Muscle of back (tissue), 3 donors: ENCODE measurements at regions not wholly inside any gene's neighbourhood (a gene's known extent, or its start where the extent isn't known, plus 50 kb on each side); places are given as distances from the start of the nearest gene placed in this dataset.
"Not testable (repeated sequence)": the region's sequence is repeated elsewhere in the genome, so short reads cannot be mapped to it uniquely, and the experiment has no call there.

ENCODE experiments used
- DNase-seq, 3 donors: peaks; one replicate each; pipeline versions ENCODE4 v3.0.0 to v3.0.0-alpha.2; 2013

DNA sequence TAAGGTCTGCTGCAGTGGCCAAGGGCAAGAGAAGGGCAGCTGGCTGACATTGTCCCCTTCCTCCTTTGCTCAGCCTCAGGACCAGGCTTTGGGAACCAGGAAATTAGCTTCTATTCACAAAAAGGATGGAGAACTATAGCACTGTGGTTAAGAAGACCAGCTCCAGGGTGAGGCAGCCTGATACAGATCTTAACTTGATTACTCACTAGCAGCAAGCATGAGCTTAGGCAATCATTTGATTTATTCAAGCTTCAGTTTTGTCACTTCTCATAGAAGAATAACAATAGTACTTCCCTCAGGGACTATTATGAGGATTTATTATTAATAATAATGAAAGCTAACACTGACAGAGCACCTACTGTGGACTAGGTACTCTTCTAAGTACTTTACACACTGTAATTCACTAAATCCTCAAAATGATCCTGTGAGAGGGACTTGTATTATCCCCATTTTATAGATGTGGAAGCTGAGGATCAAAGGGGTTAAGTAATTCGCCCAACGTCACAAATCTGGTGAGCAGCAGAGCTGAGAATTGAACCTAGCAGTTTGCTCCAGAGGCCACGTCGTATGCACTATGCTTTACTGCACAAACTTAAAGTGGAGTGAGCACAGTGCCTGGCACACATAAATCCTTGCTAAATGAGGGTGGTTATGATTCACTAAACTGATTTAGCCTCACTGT, 130.4 kb upstream of the PAK3 start:
- DNase-seq: no peak

DNA sequence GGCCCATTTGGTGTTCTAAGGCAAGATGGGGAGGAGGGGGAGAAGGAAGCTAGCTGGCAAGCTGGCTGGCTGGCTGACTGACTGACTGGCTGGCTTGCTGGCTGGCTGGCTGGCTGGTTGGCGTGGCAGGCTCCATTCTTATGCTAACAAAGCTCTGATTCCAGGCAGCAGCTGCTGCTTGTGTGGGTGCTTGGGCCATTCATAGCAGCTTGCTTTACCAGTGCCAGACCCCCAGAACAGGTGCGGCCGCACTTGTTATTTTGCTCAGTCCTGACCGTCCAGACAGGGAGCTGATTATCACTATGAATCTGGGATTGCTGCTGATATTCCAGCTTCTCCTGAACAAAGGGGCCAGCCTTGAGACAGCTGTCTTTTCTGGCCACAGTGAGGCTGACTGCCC, 131.2 kb upstream of the PAK3 start:
- DNase-seq: peak in 2 of 3 donors; percentile 33 to 51

DNA sequence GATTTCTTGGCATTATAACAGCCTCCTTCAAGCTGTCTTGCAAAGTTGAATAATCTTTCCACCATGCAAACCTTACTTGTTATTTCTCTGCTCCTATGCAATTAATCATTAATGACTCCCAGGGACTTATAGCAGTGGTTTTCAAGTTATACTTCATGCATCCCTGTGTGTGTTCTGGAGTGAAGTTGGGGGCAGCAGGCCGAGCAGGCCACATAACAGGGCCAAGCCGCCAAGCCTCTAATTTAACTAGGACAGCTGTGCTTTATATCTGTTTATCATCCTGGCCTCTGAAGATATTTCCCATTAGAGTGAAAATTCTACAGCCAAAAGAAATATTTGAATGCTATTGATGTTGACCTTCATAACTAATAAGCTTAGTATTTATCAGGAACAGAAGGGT, 133.5 kb upstream of the PAK3 start:
- peak in 2 of 3 donors; percentile 8 to 24 for DNase-seq

DNA sequence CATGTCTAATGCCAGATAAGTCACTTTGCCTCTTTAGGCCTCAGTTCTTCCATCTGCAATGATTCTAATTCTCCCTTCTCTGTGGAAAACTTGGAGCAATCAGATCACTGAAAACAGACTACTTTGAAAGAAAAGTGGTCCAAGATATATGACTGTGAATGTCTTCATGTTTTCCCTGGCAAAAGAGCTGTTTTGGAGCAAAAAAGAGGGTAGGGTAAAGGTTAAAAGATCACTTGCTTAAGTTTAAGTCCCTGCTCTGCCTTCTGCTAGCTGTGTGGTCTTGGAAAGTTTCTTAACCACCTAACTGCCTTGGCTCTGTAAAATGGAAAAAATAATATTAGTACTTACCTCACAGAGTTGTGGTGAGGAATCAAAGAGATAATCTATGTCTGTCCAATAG, 140.3 kb upstream of the PAK3 start:
- peak in 2 of 3 donors; percentile 24 to 39 for DNase-seq

DNA sequence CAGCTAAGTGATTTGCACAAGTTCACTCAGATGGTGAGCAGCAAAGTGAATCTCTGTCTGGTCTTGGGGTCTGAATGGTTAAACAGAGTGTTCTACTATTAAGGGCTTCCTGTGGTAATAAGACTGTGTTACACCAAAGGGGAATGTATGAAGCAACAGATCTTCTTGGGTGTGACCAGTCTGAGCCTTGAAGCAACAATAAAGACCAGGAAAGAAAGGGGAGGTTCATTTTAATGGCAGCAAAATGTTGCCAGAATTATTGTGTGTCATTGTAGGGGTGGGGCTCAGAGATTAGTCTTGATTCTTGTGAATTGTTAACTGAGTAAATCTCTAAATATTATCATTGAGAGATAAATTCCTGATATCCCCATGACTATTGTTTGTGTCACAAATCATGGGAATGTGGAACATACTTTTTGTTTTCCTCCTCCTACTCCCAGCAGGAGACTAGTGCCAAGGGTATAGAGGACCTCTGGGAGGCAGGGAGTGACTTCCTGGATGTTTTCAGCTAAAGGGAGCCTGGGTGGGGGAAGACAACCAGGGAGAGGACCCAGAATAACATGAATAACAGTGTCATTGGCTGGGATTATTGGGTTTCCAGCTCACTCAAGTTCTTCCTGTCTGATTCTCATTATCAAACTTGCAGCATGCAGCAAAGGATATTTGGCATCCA, 141.4 kb upstream of the PAK3 start:
- peak in 1 of 3 donors; percentile 20 for DNase-seq

DNA sequence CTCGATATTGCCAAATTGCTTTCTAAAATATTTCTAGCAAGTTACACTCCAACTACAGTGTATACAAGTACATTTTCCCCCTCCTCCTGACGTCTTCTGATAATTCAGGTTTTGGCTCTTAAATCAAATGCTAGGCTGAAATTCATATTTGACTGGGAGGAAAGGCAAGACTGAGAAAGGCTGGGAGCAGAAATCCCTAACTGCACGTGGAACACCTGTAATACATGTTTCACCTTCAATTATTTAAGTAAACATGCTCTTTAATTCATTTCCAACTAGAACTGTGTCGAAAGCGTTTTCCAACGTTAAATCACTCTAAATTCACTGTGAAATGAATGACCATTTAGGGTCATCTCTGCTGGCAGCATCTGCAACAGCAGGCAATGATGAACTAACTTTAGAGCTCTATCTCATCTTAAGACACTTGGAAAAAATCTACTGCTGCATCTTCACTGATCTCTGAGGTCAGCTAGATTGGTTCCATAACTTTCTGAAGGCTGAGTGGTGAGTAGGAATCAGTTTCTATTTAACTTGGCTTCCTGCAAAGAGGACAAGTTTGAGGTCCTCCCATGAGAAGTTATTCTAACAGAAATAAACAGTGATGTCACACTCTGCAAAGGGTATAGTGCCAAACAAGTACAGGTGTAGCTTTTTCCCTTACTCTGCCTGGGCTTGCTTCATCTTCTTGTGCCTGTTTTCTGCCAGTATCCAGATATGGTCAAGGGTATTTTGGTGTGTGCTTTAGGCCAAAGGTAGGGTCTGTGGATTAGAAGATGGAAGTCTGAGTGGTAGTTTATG, 144.3 kb upstream of the PAK3 start:
- peak in 1 of 3 donors; percentile 8 for DNase-seq

DNA sequence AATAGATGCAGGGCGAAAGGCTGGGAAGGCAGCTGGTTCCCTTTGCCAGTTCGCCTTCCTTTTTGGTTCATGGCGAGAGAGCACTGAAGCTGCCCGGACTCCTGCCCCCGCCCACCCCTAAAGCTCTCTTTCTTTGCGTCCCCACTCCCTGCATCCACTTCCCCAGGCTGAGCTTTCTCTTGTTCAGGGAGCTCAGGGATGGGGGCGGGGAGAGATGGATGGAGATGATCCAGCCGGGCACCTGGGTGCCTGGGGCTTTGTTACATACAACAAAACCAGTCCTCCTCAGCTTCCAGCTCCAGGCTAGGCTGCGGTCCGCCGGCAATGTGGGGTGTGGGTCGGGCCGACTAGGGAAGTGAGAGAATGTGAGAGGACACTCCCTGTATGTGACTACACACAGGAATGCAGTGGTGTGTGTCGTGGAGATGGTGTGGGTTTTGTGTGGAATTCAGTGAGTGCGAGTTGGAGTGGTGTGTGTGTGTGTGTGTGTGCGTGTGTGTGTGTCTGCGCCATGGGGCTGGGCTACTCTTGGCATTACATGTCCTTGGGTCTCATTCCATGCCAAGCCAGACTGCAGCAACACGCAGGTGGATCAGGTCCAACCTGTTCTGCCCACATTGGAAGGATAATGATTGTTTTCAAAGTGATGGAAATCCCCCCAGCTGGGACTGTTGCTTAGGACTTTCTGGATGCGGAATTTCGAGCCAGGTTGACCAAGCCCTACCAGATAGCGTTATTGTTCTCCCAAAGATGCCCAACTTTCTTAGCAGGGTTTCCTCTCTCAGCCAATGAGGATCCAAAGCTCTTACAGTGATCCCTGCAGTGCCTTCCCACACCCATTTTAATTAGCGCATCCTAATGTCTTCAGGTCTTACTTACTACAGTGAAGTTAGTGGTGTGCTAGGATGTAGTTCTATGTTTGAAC, 149.4 kb upstream of the CHRDL1 start:
- DNase-seq: peak in 2 of 3 donors; percentile 6 to 8

DNA sequence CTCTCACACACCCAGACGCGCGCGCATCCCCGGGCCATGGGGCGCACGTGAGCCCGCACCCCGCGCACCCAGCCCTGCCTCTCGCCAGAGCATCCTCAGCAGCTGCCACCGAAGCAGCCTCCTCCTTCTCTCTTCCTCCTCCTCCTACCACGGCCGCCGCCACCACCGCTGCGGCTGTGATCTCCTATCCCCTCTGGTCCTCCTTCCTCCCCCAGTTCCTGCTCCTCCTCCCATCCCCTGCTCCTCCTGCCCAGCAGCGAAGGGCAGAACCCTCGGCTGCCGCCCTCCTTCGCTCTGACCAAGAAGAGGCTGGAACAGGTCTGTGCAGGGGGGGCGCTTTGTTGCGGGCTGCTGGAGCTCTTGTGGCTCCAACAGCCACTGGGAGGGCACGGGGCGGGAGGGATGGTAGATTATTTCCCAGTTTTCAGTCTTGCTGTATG, 148.7 kb upstream of the CHRDL1 start:
- DNase-seq: peak in 2 of 3 donors; percentile 10 to 44

DNA sequence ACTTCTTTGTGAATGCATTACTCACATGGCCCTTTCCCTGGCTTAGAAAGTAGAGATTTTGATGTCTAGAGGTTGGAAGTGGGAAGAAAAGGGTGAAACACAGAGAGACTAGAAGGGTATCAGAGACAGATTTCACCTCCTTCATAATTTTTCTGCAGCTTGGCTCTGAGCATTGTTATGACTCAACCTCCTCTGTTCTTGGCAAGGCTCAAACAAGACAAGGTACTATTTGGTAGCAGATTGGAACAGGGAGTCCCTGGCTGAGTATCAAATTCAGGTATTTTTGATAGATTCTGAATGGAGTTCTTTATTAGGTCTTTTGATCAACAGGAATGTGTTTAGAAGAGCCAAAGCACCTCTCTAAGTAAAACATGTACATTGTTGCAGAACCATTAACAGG, 146.3 kb upstream of the CHRDL1 start:
- DNase-seq: no peak

DNA sequence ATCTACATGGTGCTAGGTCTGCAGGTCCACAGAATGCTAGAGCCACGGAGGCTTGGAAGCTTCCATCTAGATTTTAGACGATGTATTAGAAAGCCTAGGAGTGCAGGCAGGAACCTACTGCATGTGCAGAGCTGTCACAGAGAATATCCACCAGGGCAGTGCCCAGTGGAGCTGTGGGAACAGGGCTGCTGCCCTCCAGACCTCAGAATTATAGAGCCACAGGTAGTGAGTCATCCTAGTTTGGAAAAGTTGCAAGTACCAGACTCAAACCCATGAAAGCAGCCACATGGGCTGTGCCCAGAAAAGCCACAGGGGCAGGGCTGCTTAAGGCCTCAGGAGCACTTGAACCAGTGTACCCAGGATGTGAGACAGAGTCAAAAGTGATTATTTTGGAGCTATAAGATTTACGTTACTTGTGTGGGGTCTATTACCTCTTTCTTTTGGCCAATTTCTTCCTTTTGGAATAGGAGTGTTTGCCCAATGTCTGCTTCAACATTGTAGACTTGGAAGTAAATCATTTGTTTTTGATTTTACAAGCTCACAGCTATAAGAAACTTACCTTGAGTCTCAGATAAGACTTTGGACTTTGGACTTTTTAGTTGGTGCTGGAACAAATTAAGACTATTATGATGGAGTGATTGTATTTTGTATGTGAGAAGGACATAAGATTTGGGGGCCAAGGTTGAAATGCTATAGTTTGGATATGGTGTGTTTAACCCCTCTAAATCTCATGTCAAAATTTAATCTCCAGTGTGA, 143.5 kb upstream of the CHRDL1 start:
- no peak for DNase-seq

DNA sequence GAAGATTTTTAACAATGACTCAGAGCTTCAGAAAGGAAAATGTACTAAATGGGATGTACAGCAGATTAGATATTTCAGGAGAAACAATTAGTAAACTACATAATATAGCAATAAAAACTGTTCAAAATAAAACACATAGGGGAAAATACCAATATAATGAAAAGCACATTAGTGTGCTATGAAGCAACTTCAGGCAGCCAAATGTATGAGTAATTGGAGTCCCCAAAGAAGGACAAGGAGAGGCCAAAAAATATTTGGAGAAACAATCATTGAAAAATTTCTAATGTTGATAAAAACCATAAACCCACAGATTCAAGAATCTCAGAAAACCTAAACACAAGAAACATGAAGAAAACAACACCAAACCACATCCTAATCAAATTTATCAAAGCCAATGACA, 129.3 kb upstream of the CHRDL1 start:
- DNase-seq: no peak

DNA sequence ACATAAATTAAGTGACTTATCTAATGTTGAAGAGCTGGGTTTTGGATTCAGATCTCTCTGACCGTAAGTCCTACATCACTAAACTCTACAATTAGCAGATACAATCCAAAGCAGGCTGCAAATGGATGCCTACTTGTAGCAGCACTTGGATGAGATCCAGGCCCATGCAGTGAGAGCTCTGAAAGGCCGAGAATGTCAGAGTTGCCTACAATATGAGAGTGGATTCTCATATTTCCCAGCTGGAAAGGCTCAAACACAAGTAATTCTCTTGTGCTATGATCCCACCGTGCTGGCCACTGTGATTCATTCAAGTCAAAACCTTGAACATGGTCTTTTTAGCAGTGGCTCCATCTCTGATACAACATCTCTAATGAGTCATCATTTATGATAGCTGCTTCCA, 125.4 kb upstream of the CHRDL1 start:
- DNase-seq: peak in 1 of 3 donors; percentile 9

DNA sequence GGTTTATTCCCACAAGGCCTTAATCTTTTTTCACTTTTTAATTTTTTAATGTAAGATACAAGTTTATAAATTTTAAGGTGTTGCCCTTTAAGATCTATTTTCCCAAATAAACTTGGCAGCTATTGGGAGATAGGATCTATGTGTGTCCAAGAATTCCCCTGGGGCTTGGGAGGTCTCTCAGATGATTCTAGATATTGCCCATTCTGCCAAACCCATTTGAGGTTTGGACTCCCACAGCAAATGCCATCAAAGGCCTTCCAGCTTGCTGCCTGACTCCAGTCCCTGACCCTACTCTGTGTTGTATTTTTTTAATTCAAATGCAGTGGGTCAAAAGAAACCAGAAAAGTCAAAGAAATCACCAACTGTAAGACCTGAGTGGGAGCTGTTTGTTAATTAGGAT, 120.0 kb upstream of the CHRDL1 start:
- no peak for DNase-seq

DNA sequence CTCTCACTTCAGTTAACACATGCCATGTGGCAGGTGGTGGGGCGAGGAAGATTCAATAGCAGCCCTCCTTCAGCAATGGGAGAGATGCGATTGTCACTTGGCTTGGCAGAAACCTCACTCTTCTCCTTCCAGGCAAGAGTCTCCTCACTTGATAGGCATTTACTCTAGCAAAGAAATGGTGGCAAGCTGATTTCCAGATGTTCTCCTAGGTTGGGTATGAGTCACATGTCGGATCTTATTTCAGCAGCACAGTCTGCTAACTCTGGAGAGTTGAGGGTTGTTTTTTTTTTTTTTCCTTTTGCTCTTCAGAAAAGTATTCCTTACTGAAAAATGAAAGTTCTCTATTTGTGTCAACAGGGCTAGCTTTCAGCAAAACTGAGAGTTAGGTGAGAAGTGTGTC, 119.5 kb upstream of the CHRDL1 start:
- DNase-seq: peak; percentile 26 to 58 (median 34)

DNA sequence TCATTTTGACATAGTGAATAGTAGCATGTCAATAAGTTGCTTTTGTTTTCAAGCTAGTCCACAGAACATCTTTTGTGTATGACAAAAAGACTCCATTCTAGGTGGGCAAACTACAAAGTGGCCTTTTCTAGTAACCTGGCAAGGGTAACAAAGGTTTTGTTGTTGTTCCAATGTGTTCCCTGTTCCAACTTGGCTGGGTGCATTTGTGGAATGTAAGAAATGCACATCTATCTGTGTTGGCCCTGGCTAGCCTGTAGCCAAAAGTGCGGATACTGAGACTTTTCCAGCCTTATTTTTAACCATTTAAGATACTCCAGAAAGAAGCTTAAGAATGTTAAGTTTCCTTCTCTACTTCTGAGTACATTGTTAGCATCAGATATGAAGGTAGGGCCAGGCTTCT, 118.7 kb upstream of the CHRDL1 start:
- DNase-seq: peak in 1 of 3 donors; percentile 10

DNA sequence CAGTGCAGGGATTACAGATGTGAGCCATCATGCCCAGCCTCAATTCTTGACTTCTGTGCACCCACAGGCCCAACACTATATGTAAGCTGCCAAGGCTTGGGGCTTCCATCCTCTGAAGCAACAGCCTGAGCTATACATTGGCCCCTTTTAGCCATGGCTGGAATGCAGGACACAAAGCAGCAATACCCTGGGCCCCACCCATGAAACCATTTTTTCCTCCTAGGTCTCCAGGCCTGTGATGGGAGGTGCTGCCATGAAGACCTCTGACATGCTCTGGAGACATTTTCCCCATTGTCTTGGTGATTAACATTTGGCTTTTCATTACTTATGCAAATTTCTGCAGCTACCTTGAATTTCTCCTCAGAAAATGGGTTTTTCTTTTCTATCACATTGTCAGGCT, 109.1 kb upstream of the CHRDL1 start:
- DNase-seq: not testable (repeated sequence)

DNA sequence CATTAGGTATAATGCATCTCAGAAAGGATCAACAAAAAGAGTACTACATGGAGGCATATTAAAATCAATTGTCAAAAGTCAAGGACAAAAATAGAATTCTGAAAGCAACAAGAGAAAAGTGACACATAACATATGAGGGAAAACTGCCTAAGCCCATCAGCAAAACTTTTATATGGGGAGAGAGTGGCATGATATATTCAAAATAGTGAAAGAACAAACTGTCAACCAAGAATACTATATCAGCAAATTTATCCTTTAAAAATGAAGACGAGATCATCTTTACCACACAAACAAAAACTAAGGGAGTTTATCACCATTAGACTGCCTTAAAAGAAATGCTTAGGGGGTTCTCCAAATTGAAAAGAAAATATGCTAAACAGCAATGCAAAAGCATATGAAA, 86.4 kb upstream of the CHRDL1 start:
- DNase-seq: no peak

DNA sequence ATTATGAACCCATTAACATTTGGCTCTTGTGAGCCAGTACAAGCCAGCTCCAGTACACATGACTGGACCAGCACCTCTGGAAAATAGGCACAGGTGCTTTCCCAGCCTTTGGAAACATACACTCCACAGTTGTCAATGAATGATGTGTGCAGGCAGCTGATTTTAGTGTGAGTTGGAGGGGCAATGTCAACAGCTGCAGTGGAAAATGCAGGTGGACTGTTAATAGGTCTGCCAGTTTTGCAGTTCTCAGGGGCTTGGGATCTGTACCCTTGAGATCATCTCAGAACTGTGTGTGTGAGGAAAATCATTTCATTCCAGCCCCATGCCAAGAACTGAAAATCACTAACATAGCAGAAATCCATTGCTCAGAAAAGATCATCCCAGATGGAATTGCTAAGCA, 81.7 kb upstream of the CHRDL1 start:
- DNase-seq: peak; percentile 8 to 33 (median 26)

DNA sequence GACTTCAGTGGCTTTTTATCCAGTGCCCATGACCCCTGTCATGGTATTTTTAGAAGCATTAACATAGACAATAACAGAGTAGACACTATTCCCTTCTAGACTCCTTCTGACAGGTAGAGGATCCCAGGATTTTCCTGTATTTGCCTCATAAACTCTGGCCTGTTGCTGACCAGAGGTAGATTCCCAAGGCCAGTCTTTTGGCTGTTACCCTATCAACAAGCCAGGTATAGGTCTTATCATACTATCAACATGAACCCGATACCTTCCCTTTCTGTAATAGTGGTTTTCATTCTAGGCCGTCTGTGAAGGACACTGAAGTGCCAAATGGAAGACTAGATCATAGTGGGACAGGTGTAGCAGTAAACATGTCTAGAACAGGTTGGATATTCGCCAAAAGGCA, 76.2 kb upstream of the CHRDL1 start:
- DNase-seq: no peak

DNA sequence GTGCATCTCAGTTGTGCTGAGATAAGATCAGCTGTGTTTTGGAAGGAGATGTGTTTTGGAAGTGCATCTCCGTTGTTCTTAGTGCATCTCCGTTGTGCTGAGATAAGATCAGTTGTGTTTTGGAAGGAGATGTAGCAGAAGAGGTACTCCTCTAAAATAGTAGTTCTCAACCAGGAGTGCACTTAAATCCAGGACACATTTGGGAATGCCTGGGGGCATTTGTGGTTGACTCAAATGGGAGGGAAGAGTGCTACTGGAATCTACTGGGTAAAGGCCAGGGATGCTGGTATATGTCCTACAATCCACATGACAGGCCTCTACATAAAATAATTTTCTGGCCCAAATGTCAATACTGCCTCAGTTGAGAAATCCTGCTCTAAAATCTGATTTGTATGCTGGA, 70.8 kb upstream of the CHRDL1 start:
- no peak for DNase-seq

DNA sequence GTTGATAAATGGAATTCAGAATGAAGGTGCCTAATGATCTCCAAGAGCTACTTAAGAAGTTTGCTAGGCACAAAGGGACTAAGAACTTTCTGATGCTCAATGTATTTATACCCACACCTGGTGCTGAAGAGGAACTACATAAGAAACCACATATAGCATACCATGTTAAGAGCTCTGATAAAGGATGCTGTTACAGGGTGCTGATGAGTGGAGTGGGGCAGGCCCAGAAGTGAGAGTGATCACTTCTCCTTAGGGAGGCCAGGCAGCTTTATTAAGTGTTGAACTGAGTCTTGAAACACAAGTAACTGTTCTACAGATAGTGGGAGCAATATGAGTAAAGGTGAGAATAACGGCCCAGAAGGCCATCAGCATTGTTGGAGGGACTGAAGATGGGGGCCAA, 68.3 kb upstream of the CHRDL1 start:
- no peak for DNase-seq
